ENCODE measurements at regions not wholly inside any gene's neighbourhood (a gene's known extent, or its start where the extent isn't known, plus 50 kb on each side); places are given as distances from the start of the nearest gene placed in this dataset.
"Not testable (repeated sequence)": the region's sequence is repeated elsewhere in the genome, so short reads cannot be mapped to it uniquely, and the experiment has no call there.

- H3K4me3 Mint-ChIP-seq = no peak overlapping the region
- DNase-seq = no peak
Observed at GRCh38 chr3:95310560-95310959, 1247.7 kb downstream of the NSUN3 start.

GRCh38 chr3:95311272-95311671 lies 1248.4 kb downstream of the NSUN3 start:
- no peaks in the 10 kb centered on the region for H3K27me3 Mint-ChIP-seq
- DNase-seq = no peak
- H3K9me3 Mint-ChIP-seq = peaks cover 6 to 14% of the 10 kb centered on the region in 2 donors
- H3K36me3 Mint-ChIP-seq (ENCODE audit: insufficient read depth) = no peaks in the 10 kb centered on the region
- no peak overlapping the region for H3K4me3 Mint-ChIP-seq
- no peaks in the 10 kb centered on the region for H3K4me1 Mint-ChIP-seq (ENCODE audit: low read depth in 2 of 2)
- ATAC-seq (replicated peaks) = no peak
- no peak overlapping the region for H3K27ac Mint-ChIP-seq

More at GRCh38 chr3:95310560-95310959, 1247.7 kb downstream of the NSUN3 start:
- Mint-ChIP-seq H3K27me3 (no peaks in the 10 kb centered on the region), H3K4me1 (ENCODE audit: low read depth in 2 of 2) (no peaks in the 10 kb centered on the region), H3K36me3 (ENCODE audit: insufficient read depth) (no peaks in the 10 kb centered on the region), H3K9me3 (peaks cover 6 to 14% of the 10 kb centered on the region in 2 donors), H3K27ac (no peak overlapping the region)
- ATAC-seq (replicated peaks) = no peak

DNA sequence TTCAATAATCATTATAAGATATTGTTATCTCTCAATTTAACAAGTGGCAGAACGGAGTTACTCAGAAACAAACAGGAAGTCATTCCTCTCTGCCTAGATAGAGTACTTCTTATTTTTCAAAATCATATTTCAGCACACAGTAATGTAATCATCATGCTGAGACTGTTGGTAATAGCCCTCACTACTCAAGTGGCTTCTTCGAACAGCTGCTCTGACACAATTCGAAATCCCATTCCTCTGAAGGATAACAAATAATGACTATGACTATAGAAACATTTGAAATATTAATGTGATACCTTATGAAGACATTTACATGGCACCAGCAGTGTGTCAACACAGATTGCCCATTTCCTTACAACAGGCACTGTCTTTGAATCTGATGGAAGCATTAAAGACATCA lies 1249.8 kb downstream of the NSUN3 start:
- no peaks in the 10 kb centered on the region for H3K4me1 Mint-ChIP-seq (ENCODE audit: low read depth in 2 of 2)
- H3K9me3 Mint-ChIP-seq = peaks cover 6 to 14% of the 10 kb centered on the region in 2 donors
- no peaks in the 10 kb centered on the region for H3K36me3 Mint-ChIP-seq (ENCODE audit: insufficient read depth)
- no peak overlapping the region for H3K27ac Mint-ChIP-seq
- ATAC-seq (replicated peaks) = no peak
- H3K4me3 Mint-ChIP-seq = no peak overlapping the region
- DNase-seq = no peak
- H3K27me3 Mint-ChIP-seq = no peaks in the 10 kb centered on the region

- H3K4me1 Mint-ChIP-seq (ENCODE audit: low read depth in 2 of 2) = no peaks in the 10 kb centered on the region
- H3K4me3 Mint-ChIP-seq = no peak overlapping the region
- peaks cover 0 to 2% of the 10 kb centered on the region in 2 donors for H3K9me3 Mint-ChIP-seq
Observed at GRCh38 chr3:95319921-95320494, 1257.1 kb downstream of the NSUN3 start.

DNA sequence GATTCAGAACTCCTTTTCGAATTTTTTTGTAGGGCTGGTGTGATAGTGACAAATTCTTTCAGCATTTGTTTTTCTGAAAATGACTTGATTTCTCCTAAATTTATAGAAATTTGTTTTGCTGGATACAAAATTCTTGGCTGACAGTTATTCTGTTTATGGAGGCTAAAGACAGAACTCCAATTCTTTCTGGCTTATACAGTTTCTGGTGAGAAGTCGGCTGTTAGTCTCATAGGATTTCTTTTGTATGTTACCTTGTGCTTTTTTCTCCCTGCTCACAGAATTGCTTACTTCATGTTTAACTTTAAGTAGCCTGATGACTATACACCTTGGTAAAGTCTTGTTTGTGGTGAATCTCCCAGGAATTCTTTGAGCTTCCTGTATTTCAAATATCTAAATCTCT lies 1264.6 kb downstream of the NSUN3 start:
- H3K9me3 Mint-ChIP-seq = peaks cover 3 to 14% of the 10 kb centered on the region in 2 donors
- H3K4me3 Mint-ChIP-seq = no peak overlapping the region
- no peaks in the 10 kb centered on the region for H3K4me1 Mint-ChIP-seq (ENCODE audit: low read depth in 2 of 2)
- no peak for ATAC-seq (replicated peaks)
- H3K36me3 Mint-ChIP-seq (ENCODE audit: insufficient read depth) = no peaks in the 10 kb centered on the region
- no peak overlapping the region for H3K27ac Mint-ChIP-seq
- DNase-seq = no peak
- H3K27me3 Mint-ChIP-seq = no peaks in the 10 kb centered on the region

More at GRCh38 chr3:95319921-95320494, 1257.1 kb downstream of the NSUN3 start:
- Mint-ChIP-seq H3K27ac (no peak overlapping the region), H3K36me3 (ENCODE audit: insufficient read depth) (no peaks in the 10 kb centered on the region), H3K27me3 (no peaks in the 10 kb centered on the region)
- DNase-seq = no peak
- ATAC-seq (replicated peaks) = no peak

DNA sequence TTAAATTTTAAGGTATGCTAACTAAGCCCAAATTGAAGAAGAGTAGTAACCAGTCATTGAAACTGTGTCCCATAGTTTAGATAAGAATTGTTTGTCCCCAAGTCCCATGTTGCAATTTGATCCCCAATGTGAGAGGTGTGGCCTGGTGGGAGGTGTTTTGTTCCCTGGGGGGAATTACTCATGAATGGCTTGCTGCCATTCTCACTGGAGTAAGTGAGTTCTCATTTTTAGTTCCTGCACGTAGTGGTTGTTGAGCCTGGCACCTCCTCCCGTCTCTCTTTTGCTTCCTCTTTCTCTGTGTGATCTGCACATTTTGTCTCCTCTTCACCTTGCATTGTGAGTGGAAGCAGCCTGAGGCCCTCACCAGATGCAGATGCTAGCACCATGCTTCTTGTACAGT lies 1271.0 kb downstream of the NSUN3 start:
- Mint-ChIP-seq H3K27me3 (no peaks in the 10 kb centered on the region), H3K4me1 (ENCODE audit: low read depth in 2 of 2) (no peaks in the 10 kb centered on the region), H3K27ac (no peak overlapping the region), H3K9me3 (peaks cover 5 to 14% of the 10 kb centered on the region in 2 donors), H3K4me3 (no peak overlapping the region), H3K36me3 (ENCODE audit: insufficient read depth) (no peaks in the 10 kb centered on the region)
- no peak for DNase-seq
- no peak for ATAC-seq (replicated peaks)

GRCh38 chr3:95334461-95334860 lies 1271.6 kb downstream of the NSUN3 start:
- H3K27ac Mint-ChIP-seq = no peak overlapping the region
- ATAC-seq (replicated peaks) = no peak
- no peaks in the 10 kb centered on the region for H3K36me3 Mint-ChIP-seq (ENCODE audit: insufficient read depth)
- no peaks in the 10 kb centered on the region for H3K4me1 Mint-ChIP-seq (ENCODE audit: low read depth in 2 of 2)
- H3K27me3 Mint-ChIP-seq = no peaks in the 10 kb centered on the region
- peaks cover 5 to 13% of the 10 kb centered on the region in 2 donors for H3K9me3 Mint-ChIP-seq
- DNase-seq = no peak
- no peak overlapping the region for H3K4me3 Mint-ChIP-seq

- peaks cover 3 to 9% of the 10 kb centered on the region in 2 donors for H3K9me3 Mint-ChIP-seq
- no peak overlapping the region for H3K27ac Mint-ChIP-seq
- DNase-seq (no peak), ATAC-seq (replicated peaks) (no peak)
- H3K27me3 Mint-ChIP-seq = no peaks in the 10 kb centered on the region
- H3K4me3 Mint-ChIP-seq = no peak overlapping the region
- no peaks in the 10 kb centered on the region for H3K4me1 Mint-ChIP-seq (ENCODE audit: low read depth in 2 of 2)
- H3K36me3 Mint-ChIP-seq (ENCODE audit: insufficient read depth) = no peaks in the 10 kb centered on the region
Observed at GRCh38 chr3:95335517-95335916, 1272.7 kb downstream of the NSUN3 start.

GRCh38 chr3:95338446-95338845 lies 1275.6 kb downstream of the NSUN3 start:
- Mint-ChIP-seq H3K36me3 (ENCODE audit: insufficient read depth) (no peaks in the 10 kb centered on the region), H3K4me1 (ENCODE audit: low read depth in 2 of 2) (no peaks in the 10 kb centered on the region), H3K9me3 (peaks cover 0 to 9% of the 10 kb centered on the region in 2 donors), H3K27ac (no peak overlapping the region), H3K4me3 (no peak overlapping the region), H3K27me3 (no peaks in the 10 kb centered on the region)
- ATAC-seq (replicated peaks) = no peak
- DNase-seq = no peak

GRCh38 chr3:95341314-95341713 lies 1278.5 kb downstream of the NSUN3 start:
- Mint-ChIP-seq H3K27me3 (no peaks in the 10 kb centered on the region), H3K27ac (no peak overlapping the region), H3K36me3 (ENCODE audit: insufficient read depth) (no peaks in the 10 kb centered on the region), H3K4me1 (ENCODE audit: low read depth in 2 of 2) (no peaks in the 10 kb centered on the region), H3K4me3 (no peak overlapping the region), H3K9me3 (peaks cover 6 to 7% of the 10 kb centered on the region in 2 donors)
- no peak for ATAC-seq (replicated peaks)
- DNase-seq = no peak

GRCh38 chr3:95343228-95343627 lies 1280.4 kb downstream of the NSUN3 start:
- H3K27me3 Mint-ChIP-seq = no peaks in the 10 kb centered on the region
- H3K4me3 Mint-ChIP-seq = no peak overlapping the region
- DNase-seq (no peak), ATAC-seq (replicated peaks) (no peak)
- no peaks in the 10 kb centered on the region for H3K36me3 Mint-ChIP-seq (ENCODE audit: insufficient read depth)
- no peak overlapping the region for H3K27ac Mint-ChIP-seq
- H3K4me1 Mint-ChIP-seq (ENCODE audit: low read depth in 2 of 2) = no peaks in the 10 kb centered on the region
- peaks cover 6 to 7% of the 10 kb centered on the region in 2 donors for H3K9me3 Mint-ChIP-seq

GRCh38 chr3:95343767-95344166 lies 1280.9 kb downstream of the NSUN3 start:
- Mint-ChIP-seq H3K27ac (no peak overlapping the region), H3K4me3 (no peak overlapping the region), H3K36me3 (ENCODE audit: insufficient read depth) (no peaks in the 10 kb centered on the region), H3K27me3 (no peaks in the 10 kb centered on the region), H3K4me1 (ENCODE audit: low read depth in 2 of 2) (no peaks in the 10 kb centered on the region), H3K9me3 (peaks cover 5 to 6% of the 10 kb centered on the region in 2 donors)
- ATAC-seq (replicated peaks) (no peak), DNase-seq (no peak)

- not testable (repeated sequence) for H3K36me3 Mint-ChIP-seq (ENCODE audit: insufficient read depth); H3K4me1 Mint-ChIP-seq (ENCODE audit: low read depth in 2 of 2); DNase-seq; H3K27me3 Mint-ChIP-seq; H3K4me3 Mint-ChIP-seq; H3K27ac Mint-ChIP-seq; ATAC-seq (replicated peaks)
- peaks cover 3 to 13% of the 10 kb centered on the region in 2 donors for H3K9me3 Mint-ChIP-seq
Observed at GRCh38 chr3:95347936-95348335, 1285.1 kb downstream of the NSUN3 start.

GRCh38 chr3:95348879-95349278 lies 1286.0 kb downstream of the NSUN3 start:
- H3K27ac Mint-ChIP-seq = no peak overlapping the region
- H3K36me3 Mint-ChIP-seq (ENCODE audit: insufficient read depth) = no peaks in the 10 kb centered on the region
- H3K27me3 Mint-ChIP-seq = no peaks in the 10 kb centered on the region
- H3K9me3 Mint-ChIP-seq = peaks cover 3 to 13% of the 10 kb centered on the region in 2 donors
- no peak overlapping the region for H3K4me3 Mint-ChIP-seq
- ATAC-seq (replicated peaks) (no peak), DNase-seq (no peak)
- no peaks in the 10 kb centered on the region for H3K4me1 Mint-ChIP-seq (ENCODE audit: low read depth in 2 of 2)
